Activated T-cell treated with anti-CD3 and anti-CD28 coated beads, Interleukin-2, amount 50 U/mL, for 24 hours (primary cell): ENCODE measurements at regions not wholly inside any gene's neighbourhood (a gene's known extent, or its start where the extent isn't known, plus 50 kb on each side); places are given as distances from the start of the nearest gene placed in this dataset.

Experiments used
- DNase-seq: peaks from one replicate; pipeline ENCODE4 v3.0.0-alpha.2; 2020
- H3K27ac Mint-ChIP-seq: 2 replicates; pipeline ENCODE4 v1.8.0; 2020; ENCODE audit warnings: mild to moderate bottlenecking, mixed read lengths
- H3K27me3 Mint-ChIP-seq: 2 replicates; pipeline ENCODE4 v1.8.0; 2020; ENCODE audit warnings: mixed read lengths
- H3K36me3 Mint-ChIP-seq: 2 replicates; pipeline ENCODE4 v1.8.0; 2020; ENCODE audit warnings: low read depth, mixed read lengths
- H3K4me1 Mint-ChIP-seq: 2 replicates; pipeline ENCODE4 v1.8.0; 2020; ENCODE audit warnings: low read depth, mixed read lengths
- H3K4me3 Mint-ChIP-seq: 2 replicates; pipeline ENCODE4 v1.8.0; 2020; ENCODE audit warnings: mild to moderate bottlenecking, moderate library complexity, mixed read lengths
- H3K9me3 Mint-ChIP-seq: 2 replicates; pipeline ENCODE4 v1.8.0; 2020; ENCODE audit warnings: mixed read lengths

DNA sequence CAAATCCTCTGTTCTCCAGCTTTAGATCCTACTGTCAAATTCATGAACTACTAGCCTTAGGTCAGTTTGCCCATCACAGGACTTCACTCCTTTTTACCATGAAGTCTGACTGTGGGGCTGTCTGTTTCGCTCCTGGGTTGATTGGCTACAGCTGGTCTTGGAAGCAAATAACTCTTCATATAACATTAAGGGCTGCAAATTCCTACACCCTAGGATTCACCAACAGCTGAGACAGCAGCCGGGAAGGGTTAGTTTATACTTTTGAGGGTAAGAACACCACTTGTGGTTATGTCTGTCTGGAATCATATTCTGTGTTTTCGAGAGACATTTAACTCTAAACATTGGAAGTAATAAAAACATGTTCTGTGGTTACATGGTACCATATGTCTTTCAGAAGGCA is 55.9 kb upstream of the KIAA1217 start:
- Mint-ChIP-seq H3K4me1 (no peaks in the 10 kb centered on the region), H3K27ac (no peak overlapping the region), H3K27me3 (no peaks in the 10 kb centered on the region), H3K4me3 (no peak overlapping the region), H3K9me3 (peaks cover 7% of the 10 kb centered on the region), H3K36me3 (no peaks in the 10 kb centered on the region)
- DNase-seq = no peak

DNA sequence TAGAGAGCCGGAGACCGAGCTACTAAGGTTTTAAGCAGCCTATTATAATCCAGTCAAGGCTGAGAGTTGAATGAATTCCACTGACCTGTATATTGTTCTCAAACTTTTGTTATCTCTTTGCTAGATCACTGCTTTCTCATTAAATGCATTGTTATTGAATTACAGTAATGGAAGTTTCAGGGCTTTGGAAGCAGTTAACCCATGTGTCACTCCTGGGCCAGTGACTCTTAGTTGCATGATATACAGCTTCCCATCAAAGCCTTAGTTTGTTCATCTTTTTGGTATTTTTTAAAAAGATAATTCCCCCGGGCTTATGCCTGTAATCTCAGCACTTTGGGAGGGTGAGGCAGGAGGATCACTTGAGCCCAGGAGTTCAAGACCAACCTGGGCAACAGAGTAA is 55.4 kb upstream of the KIAA1217 start:
- no peaks in the 10 kb centered on the region for H3K36me3 Mint-ChIP-seq
- no peak overlapping the region for H3K4me3 Mint-ChIP-seq
- H3K9me3 Mint-ChIP-seq = peaks cover 10% of the 10 kb centered on the region
- no peak for DNase-seq
- H3K27me3 Mint-ChIP-seq = no peaks in the 10 kb centered on the region
- no peaks in the 10 kb centered on the region for H3K4me1 Mint-ChIP-seq
- H3K27ac Mint-ChIP-seq = no peak overlapping the region

DNA sequence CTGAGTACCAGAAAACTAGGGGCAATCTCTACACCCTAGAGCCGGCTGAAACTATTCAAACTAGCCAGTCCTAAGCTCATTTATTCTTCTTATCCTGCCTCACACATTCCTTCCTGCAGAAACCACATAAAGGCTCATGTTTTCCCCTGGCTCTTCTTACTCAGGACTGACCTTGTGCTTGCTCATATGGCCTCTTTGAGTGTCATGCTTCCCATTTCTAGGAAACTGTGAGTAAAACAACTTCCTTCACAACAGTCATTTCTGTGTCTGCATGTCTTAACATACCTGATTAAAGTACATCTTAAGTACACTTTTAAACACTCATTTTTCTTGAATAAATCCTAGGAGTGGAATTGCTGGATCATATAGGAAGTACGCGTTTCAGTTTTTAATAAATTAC is 52.3 kb upstream of the KIAA1217 start:
- Mint-ChIP-seq H3K4me1 (no peaks in the 10 kb centered on the region), H3K9me3 (peaks cover 10% of the 10 kb centered on the region), H3K4me3 (no peak overlapping the region), H3K27me3 (no peaks in the 10 kb centered on the region), H3K36me3 (no peaks in the 10 kb centered on the region), H3K27ac (no peak overlapping the region)
- DNase-seq = no peak

DNA sequence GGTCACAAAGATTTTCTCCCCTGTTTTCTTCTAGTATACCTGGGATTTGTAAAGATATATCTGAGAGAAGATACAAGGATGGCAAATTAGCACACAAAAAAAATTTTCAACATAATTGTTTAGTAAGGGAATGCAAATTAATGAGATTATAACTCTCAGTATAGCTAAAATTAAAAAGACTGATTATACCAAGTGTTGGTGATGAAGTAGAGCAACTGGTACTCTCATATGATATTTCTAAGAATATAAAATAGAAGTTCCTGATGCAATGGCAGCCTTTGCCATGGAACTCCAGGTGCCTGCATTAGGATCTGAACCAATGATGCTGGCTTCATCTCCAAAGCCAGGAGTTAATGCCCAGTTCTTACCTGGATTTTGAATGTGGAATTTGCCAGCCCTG is 51.4 kb upstream of the KIAA1217 start:
- Mint-ChIP-seq H3K4me3 (no peak overlapping the region), H3K27ac (no peak overlapping the region), H3K36me3 (no peaks in the 10 kb centered on the region), H3K9me3 (peaks cover 10% of the 10 kb centered on the region), H3K27me3 (no peaks in the 10 kb centered on the region), H3K4me1 (no peaks in the 10 kb centered on the region)
- DNase-seq = no peak
